IPS-18c (cell line): ENCODE measurements at regions not wholly inside any gene's neighbourhood (a gene's known extent, or its start where the extent isn't known, plus 50 kb on each side); places are given as distances from the start of the nearest gene placed in this dataset.
"Not testable (repeated sequence)": the region's sequence is repeated elsewhere in the genome, so short reads cannot be mapped to it uniquely, and the experiment has no call there.

Source experiments
- H3K4me3 ChIP-seq: 2 replicates; pipeline ENCODE4 v1.7.0; 2013; ENCODE audit warnings: low read depth, mild to moderate bottlenecking, low read length, moderate library complexity; ENCODE audit not compliant: insufficient read depth
- H3K9me3 ChIP-seq: one replicate; pipeline ENCODE4 v1.6.1; 2013; ENCODE audit warnings: mild to moderate bottlenecking, low read length, moderate library complexity; ENCODE audit not compliant: control insufficient read depth, insufficient read depth

DNA sequence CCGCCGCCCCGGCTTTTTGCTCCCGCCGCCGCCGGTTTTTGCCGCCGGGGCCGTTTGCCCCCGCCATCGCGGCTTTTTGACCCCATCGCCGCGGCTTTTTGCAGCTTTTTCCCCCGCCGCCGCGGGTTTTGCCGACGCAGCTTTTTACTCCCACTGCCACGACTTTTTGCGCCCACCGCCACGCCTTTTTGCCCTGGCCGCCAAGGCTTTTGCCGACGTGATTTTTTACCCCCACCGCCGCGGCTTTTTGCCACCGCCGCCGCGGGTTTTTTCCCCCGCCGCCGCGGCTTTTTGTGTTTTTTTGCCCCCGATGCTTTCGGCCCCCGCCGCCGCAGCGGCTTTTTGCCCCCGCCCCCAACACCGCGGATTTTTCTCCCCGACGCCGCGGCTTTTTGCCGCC lies 5001.9 kb upstream of the OR11H1 start:
- H3K4me3 ChIP-seq, H3K9me3 ChIP-seq: not testable (repeated sequence)

DNA sequence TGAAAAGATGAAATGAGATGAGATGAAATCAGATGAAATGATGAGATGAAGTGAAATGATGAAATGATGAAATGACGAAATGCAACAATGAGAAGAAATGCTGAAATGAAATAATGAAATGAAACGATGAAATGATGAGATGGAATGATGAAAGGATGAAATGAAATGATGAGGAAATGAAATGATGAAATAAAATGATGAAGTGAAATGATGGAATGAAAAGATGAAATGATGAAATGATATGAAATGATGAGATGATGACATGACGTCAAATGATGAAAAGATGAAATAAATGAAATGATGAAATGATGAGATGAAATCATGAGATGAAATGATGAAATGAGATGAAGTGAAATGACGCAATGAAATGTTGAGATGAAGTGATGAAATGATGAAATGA lies 4996.9 kb upstream of the OR11H1 start:
- not testable (repeated sequence) for H3K9me3 ChIP-seq, H3K4me3 ChIP-seq

DNA sequence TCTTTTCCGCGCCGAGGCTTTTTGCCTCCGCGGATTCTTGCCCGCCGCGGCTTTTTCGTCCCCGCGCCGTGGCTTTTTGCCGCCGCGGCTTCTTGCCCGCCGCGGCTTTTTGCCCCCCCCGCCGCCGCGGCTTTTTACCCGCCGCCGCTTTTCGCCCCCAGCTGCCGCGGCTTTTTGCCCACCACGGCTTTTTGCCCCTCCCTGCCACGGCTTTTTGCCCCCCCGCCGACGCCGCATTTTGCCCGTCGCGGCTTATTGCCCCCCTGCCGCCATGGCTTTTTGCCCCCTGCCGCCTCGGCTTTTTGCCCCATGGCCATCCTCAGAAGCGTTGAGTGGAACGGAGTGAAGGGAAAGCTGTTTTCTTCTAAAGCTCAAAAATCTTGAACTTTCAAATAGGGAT lies 4955.5 kb upstream of the OR11H1 start:
- not testable (repeated sequence) for H3K9me3 ChIP-seq, H3K4me3 ChIP-seq

DNA sequence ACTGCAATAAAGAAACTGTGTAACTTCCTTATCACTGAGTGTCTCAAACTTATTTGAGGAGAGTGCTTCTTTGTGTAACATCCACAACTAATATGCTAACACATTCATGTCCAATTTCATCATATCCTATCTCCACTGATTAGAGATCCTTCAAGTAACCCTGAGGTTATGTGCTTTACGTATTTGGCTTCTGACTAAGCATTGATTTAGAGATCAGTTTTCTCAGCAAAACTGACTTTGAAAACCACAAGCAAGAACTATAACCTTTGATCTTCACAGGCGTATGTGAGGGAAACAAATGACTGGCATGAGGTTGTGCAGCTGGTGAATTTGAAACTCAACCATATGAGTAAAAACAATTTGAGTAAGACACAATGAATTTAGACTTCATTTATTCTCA lies 4926.9 kb upstream of the OR11H1 start:
- H3K4me3 ChIP-seq, H3K9me3 ChIP-seq: not testable (repeated sequence)

DNA sequence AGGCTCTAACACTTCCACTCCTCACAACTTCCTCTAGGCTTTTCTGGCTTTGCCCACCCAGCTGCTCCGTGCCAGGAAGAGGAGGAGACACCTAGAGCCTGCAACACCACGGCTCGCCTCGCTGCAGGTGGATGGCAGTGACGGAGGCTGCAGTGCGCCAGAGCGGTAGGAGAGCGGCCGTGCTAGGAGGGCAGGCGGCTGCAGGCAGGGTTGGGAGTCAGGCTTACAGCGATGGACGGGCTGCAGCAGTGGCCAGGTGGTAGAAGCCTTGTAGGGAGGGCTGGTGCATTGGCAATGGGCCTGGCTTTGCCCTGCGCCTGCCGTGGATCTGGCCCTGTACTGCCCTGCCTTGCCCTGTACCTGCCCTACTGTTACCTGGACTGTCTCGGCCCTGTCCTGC lies 4896.0 kb upstream of the OR11H1 start:
- not testable (repeated sequence) for H3K4me3 ChIP-seq

DNA sequence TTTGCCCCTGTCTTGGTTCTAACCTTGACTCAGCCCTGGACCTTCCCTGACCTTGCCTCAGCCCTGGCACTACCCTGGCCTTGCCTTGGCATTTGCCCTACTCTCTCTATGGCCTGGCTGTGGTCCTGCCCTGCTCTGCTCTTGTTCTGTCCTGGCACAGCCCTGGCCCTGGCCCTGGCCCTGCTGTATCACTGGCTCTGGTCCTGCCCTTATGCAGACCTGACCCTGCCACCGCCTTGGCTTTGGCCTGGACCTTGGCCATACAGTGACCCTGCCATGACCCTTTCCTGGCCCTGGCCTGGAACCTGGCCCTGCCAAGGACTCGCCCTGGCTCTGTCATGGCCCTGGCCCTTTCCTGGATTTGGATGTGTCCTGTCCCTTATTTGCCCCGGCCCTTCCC lies 4892.7 kb upstream of the OR11H1 start:
- H3K9me3 ChIP-seq, H3K4me3 ChIP-seq: not testable (repeated sequence)

More for the DNA sequence above, 4896.0 kb upstream of the OR11H1 start:
- H3K9me3 ChIP-seq, result not testable (repeated sequence)

DNA sequence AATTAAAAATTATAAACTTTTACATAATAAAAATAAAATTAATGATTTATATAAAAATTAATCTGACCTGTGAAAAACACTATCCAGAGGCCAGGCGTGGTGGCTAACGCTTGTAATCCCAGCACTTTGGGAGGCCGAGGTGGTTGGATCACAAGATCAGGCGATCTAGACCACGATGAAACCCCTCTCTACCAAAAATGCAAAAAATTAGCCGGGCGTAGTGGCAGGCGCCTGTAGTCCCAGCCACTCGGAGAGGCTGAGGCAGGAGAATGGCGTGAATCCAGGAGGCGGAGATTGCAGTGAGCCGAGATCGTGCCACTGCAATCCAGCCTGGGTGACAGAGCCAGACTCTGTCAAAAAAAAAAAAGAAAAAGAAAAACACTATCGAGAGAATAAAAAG lies 4865.2 kb upstream of the OR11H1 start:
- H3K9me3 ChIP-seq, H3K4me3 ChIP-seq: not testable (repeated sequence)

DNA sequence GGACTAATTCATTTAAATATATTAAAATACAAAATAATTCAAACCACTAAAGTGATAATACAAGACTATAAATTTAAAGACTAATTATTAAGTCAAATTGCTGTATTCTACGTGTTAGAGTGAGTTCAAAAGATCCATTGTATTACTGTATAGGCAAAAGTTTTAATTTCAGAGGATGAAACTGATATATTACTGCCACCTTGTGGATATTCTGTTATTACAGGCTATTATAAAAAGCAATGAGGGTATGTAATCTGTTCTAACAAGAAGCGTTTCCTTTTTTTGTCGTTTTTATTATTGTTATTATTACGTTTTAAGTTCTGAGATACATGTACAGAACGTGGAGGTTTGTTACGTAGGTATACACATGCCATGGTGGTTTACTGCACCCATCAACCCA lies 4854.9 kb upstream of the OR11H1 start:
- H3K4me3 ChIP-seq, H3K9me3 ChIP-seq: not testable (repeated sequence)

DNA sequence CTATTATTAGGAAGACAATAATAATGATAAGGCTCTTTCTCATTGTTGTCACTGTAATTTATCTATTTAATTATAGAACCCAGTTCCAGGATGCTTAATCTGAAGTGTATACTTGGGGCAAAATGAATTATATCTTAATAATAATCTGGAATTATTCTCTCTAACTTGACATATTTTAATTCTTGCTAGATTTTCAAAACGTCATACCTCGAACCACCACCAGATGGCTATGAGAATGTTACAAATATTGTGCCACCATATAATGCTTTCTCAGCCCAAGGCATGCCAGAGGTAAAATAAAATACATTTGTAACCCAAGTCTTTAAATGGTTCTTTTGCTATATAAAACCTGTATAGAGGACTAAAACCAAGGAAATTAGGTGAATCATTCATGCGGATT lies 4849.3 kb upstream of the OR11H1 start:
- H3K4me3 ChIP-seq, H3K9me3 ChIP-seq: not testable (repeated sequence)

DNA sequence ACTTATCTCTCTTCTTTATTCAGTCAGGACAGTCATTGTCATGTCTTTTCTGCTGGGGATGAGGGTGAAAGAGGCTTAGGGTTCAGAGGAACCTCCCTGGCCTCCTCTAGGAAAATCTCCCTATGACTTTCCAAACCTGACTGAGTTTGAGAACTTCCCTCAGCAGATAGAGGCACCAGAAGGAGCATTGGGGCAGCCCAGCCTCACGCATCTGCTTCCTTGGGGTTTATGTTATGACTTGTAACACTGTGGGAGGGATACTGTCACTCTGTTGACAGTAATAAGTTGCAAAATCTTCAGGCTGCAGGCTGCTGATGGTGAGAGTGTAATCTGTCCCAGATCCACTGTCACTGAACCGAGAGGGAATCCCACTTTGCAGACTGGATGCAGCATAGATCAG lies 4842.6 kb upstream of the OR11H1 start:
- not testable (repeated sequence) for H3K4me3 ChIP-seq, H3K9me3 ChIP-seq

DNA sequence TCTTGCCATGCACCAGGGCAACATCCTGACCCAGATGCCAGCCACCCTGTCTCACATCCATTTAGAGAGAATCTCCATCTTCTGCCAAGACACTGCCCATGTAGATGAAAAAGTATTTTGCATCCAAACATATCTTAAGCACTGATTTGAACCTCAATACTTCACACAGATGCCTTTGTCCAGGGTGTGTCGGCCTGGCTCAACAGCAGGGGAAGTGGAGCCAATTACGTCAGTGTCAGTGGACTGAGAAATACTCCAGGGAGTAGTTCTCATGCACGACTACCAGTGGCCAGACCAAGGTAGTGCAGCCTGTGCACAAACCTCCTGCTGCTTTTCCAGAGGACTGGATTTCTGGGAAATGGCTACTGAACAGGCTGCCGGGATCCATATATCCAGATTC lies 4840.7 kb upstream of the OR11H1 start:
- H3K9me3 ChIP-seq, H3K4me3 ChIP-seq: not testable (repeated sequence)

DNA sequence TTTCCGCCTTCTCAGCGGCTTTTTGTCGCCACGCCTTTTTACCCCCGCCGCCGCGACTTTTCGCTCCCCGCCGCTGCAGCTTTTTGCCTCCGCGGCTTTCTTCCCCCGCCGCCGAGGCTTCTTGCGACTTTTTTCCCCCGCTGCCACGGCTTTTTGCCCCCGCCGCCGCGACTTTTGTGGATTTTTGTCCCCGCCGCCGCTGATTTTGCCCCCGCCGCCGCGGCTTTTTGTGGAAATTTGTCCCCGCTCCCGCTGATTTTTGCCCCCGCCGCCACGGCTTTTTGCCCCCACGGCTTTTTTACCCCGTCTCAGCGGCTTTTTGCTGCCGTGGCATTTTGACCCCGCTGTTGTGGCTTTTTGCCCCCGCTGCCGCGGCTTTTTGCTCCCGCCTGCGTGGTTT lies 4829.2 kb upstream of the OR11H1 start:
- not testable (repeated sequence) for H3K9me3 ChIP-seq, H3K4me3 ChIP-seq

DNA sequence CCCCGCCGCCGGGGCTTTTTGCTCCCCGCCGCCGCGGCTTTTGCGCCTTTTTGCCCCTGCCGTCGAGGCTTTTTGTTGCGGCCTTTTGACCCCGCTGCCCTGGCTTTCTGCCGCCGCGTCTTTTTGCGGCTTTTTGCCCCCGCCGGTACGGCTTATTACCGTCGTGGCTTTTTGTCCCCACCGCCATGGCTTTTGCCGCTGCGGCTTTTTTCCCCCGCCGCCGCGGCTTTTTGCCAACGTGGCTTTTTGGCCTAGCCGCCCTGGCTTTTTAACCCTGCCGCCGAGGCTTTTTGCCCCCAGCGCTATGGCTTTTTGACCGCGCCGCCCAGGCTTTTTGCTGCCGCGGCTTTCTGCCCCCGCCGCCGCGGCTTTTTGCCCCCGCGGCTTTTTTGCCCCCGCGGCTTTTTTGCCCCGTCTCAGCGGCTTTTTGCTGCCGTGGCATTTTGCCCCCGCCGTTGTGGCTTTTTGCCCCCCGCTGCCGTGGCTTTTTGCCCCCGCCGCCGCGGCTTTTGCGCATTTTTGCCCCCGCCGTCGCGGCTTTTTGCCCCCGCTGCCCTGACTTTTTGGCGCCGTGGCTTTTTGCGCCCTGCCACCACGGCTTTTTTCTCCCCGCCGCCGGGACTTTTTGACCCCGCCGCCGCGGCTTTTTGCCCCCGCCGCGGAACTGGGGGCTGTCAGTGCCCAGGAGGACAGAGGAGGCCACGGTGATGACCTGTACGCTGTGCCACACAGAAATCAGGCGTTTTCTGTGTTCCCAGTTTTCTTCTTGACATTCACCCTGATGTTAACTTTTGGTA lies 4828.5 kb upstream of the OR11H1 start:
- H3K4me3 ChIP-seq, H3K9me3 ChIP-seq: not testable (repeated sequence)

DNA sequence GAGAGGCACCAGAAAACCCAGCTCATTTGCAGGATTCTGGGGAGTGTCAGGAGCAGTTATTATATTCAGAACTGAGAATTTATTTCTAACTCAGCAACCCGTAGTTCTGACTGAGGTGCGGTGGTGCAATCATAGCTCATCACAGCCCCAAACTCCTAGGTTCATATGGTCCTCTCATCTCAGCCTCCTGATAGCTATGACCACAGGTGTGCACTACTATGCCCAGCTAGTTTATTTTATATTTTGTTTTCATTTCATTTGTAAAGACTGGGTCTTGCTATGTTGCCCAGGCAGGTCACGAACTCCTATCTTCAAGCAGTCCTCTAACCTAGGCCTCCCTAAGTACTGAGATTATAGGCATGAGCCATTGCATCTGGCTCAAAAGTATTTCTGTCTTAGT lies 4819.8 kb upstream of the OR11H1 start:
- H3K9me3 ChIP-seq, H3K4me3 ChIP-seq: not testable (repeated sequence)

DNA sequence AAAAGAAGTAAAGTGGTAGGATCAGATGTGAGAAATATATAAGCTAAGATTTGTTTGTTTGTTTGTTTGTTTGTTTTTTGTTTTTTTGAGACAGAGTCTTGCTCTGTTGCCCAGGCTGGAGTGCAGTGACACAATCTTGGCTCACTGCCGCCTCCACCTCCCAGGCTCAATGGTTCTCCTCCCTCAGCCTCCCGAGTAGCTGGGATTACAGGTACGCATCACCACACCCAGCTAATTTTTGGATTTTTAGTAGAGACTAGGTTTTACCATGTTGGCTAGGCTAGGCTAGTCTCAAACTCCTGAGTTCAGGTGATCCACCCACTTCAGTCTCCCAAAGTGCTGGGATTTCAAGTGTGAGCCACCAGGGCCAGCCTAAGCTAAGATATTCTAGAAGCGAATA lies 4817.1 kb upstream of the OR11H1 start:
- H3K4me3 ChIP-seq, result not testable (repeated sequence)
- H3K9me3 ChIP-seq, result peaks cover 16% of the 10 kb centered on the region

DNA sequence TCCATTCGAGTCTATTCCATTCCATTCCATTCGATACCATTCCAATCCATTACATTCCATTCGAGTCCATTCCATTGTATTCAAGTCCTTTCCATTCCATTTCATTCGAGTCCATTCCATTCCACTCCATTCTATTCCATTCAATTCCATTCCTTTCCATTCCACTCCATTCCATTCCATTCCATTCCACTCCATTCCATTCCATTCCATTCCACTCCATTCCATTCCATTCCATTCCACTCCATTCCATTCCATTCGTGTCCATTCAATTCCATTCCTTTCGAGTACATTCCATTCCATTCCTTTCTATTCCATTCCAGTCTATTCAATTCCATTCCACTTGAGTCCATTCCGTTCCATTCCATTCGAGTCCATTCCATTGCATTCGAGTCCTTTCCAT lies 4805.2 kb upstream of the OR11H1 start:
- peaks cover 26% of the 10 kb centered on the region for H3K9me3 ChIP-seq

DNA sequence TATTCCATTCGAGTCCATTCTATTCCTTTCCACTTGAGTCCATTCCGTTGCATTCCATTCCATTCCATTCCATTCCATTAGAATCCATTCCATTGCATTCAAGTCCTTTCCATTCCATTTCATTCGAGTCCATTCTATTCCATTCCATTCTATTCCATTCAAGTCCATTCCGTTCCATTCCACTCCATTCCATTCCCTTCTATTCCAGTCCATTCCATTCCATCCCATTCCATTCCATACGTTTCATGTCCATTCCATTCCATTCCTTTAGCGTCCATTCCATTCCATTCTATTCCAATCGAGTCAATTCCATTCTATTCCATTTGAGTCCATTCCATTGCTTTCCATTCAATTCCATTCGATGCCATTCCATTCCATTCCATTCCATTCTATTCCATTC lies 4804.0 kb upstream of the OR11H1 start:
- H3K9me3 ChIP-seq, result peaks cover 31% of the 10 kb centered on the region
- H3K4me3 ChIP-seq, result not testable (repeated sequence)

More for the DNA sequence above, 4805.2 kb upstream of the OR11H1 start:
- not testable (repeated sequence) for H3K4me3 ChIP-seq

DNA sequence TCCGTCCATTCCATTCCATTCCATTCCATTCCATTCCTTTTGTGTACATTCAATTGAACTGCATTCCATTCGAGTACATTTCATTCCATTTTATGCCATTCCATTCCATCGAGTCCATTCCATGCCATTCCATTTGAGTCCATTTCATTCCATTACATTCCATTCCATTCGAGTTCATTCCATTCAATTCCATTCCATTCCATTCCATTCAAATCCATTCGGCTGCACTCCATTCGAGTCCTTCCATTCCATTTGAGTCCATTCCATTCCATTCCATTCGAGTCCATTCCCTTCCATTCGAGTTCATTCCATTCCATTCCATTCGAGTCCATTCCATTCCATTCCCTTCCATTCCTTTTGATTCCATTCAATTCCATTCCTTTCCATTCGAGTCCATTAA lies 4800.6 kb upstream of the OR11H1 start:
- Histone ChIP-seq H3K9me3 (peaks cover 43% of the 10 kb centered on the region), H3K4me3 (no peak overlapping the region)

DNA sequence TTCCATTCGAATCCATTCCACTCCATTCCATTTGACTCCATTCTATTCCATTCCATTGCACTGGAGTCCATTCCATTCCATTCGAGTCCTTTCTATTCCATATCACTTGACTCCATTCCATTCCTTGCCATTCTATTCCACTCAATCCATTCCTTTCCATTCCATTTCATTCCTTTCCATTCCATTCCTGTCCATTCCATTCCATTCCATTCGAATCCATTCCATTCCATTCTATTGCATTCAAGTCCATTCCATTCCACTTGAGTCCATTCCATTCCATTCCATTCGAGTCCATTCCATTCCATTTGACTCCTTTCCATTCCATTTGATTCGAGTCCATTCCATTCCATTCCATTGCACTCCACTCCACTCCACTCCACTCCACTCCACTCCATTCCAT lies 4798.0 kb upstream of the OR11H1 start:
- H3K9me3 ChIP-seq, result peaks cover 41% of the 10 kb centered on the region
- not testable (repeated sequence) for H3K4me3 ChIP-seq
